ENCODE measurements at regions not wholly inside any gene's neighbourhood (a gene's known extent, or its start where the extent isn't known, plus 50 kb on each side); places are given as distances from the start of the nearest gene placed in this dataset.
"Not testable (repeated sequence)": the region's sequence is repeated elsewhere in the genome, so short reads cannot be mapped to it uniquely, and the experiment has no call there.

- not testable (repeated sequence) for DNase-seq
These were observed 54.0 kb downstream of the CYP26A1 start for GRCh38 chr10:93127642-93128215.

- no peak for DNase-seq
These were observed 58.3 kb downstream of the CYP26A1 start for GRCh38 chr10:93131986-93132385.

DNA sequence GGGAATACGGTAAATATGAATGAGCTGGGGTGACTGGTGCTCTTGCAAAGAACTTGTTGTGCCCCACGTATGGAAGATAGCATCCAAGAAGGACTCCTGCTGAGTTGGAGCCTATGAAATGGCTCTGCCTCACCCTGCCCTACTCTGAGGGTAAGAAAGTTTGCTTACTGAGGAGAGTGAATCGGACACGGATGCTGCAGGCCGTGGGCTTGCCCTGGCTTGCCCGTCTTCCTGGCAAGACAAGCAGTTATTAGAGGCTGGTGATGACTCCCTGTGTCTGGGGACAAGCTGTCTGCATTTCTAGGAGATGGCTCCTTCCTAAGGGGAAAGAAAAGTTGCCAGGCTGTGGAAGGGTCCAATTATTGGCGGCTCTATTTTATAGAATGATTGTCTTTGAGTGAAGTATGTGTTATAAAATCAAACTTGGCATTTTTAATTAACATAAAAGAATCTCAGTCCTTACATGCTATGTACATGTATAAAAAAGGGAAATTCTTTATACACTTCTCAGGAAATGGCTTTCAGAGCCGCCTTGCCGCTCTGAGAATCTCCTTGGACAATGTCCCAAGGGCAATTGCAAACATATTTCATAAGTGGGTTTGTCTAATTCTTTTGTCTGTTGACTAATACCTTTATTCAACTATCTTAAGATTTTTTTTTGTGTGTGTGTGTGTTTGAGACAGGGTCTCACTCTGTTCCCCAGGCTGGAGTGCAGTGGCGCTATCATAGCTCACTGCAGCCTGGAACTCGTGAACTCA lies 64.6 kb downstream of the CYP26A1 start:
- no peak for DNase-seq

DNA sequence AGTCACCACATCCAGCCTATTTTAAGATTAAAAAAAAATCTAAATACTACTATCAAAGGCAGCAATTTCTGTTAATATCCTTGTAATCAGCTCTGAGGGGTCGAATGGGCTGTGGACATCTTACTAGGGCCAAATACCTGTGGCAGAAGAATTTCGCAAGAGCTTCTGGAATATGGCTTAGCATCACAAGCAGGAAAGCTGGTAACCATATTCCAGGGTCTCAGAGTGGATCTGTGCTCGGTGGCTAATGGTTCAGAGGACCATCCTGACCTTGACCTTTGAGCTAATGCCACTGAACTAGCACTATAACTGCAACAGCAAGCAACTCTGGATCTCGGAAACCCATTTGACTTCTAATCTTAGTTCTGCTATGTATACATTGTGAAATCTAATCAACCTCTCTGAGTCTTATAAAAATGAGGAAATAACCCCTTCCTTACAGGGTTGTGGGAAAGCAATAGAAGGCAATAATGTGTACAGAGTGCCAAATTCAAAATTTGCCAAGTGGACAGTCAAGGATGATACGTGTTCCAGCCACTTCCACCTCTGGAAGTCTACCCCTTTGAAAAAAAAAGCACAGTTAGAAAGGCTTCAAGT lies 65.5 kb downstream of the CYP26A1 start:
- DNase-seq, result no peak

DNA sequence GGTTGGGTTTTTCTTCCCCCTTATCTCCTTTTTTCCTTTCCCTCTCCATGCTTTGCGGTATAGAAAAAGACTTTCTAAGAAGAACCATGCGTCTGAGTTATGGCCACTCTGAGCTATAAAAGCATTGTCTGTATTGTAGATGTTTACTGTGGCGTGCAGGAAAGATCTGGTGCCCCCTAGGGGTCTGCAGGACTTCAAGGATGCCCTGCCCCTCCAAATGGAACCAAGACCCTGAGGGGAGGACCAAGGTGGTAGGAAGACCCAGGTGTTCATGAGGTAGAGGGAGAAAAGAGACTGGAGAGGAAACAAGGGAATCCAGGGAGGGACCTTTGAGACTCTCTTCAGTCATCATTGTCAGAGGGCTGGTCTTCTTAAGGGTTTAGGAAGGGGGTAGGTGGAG lies 68.8 kb downstream of the CYP26A1 start:
- no peak for DNase-seq

GRCh38 chr10:93143281-93143680 lies 69.6 kb downstream of the CYP26A1 start:
- no peak for DNase-seq

GRCh38 chr10:93146336-93146735 lies 72.6 kb downstream of the CYP26A1 start:
- no peak for DNase-seq

DNA sequence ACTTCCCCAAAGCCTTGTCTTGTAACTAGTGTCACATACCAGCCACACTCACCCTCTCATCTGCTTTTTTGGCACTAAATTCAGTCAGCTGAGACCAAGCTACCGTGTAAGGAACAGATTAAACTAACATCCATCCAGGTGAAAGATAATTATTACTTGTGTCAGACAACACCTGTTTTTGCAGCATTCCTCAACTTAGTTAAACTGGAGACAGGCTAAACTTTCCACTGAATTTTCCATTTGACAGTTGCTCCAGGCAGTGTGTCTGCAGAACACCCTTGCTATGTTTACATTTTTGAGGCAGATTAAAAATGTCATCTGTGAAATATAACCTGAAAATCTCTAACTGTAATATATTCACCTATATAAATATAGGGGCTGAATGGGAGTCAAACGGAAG lies 73.6 kb downstream of the CYP26A1 start:
- no peak for DNase-seq

- no peak for DNase-seq
These were observed 74.8 kb downstream of the CYP26A1 start for GRCh38 chr10:93148476-93148875.

DNA sequence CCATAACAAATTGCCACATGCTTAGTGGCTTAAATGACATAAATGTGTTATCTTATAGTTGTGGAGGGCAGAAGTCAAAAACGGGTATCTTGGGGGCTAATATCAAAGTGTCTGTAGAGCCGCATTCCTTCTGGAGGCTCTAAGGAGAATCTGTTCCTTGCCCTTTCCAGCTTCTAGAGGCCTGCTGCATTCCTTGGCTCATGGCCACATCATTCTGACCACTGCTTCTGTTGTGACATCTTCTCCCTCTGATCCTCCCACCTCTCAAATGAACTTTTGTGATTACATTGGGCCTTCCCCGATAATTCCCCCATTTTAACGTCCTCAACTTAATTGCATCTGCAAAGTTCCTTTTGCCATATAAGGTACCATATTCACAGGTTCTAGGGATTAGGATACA lies 76.1 kb downstream of the CYP26A1 start:
- DNase-seq, result peak; percentile 68

DNA sequence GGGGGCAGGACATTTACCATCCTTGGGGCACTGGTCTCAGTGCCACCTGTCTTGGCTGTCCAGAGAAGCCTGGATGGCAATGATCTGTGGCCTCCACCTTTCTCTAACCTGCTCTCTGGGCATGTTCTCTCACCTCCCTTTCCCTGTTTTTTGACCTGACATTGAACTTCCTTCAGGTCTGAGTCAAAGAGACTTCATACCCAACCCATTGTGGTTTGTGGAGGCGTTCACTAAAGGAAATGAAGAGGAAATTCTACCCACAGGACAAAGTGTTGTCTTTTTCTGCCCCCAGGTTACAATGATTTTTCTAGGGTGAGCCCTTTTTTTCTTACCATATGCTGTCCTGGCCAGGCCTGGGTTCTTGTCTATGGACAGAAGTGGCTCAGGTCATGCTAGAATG lies 76.6 kb downstream of the CYP26A1 start:
- DNase-seq, result peak; percentile 63

GRCh38 chr10:93150990-93151547 lies 77.4 kb downstream of the CYP26A1 start:
- no peak for DNase-seq

GRCh38 chr10:93152136-93152535 lies 78.4 kb downstream of the CYP26A1 start:
- peak; percentile 89 for DNase-seq

- no peak for DNase-seq
These were observed 80.8 kb downstream of the CYP26A1 start for GRCh38 chr10:93154531-93154930.

- no peak for DNase-seq
These were observed 86.4 kb downstream of the CYP26A1 start for GRCh38 chr10:93160140-93160539.

DNA sequence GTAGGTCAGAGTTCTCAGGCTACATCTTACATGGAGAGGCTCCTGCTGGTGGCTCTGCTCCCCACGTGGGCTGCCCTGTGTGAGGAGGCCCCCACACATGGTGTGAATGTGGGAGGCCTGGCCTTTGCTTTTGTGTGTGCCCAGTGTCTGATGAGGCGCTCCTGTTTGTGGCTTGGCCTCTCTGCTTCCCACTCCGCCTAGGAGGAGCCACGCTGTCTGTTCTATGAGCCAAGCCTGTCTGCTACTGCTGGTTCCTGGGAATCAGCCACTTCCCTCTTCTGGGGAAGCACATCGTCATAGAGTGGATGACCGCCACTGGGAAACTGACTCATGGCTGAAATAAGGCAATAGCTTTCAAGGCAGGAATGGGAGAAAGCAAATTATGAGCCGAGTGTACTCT lies 87.1 kb downstream of the CYP26A1 start:
- peak; percentile 85 for DNase-seq

- DNase-seq, result peak; percentile 53
These were observed 91.7 kb downstream of the CYP26A1 start for GRCh38 chr10:93165367-93165766.

DNA sequence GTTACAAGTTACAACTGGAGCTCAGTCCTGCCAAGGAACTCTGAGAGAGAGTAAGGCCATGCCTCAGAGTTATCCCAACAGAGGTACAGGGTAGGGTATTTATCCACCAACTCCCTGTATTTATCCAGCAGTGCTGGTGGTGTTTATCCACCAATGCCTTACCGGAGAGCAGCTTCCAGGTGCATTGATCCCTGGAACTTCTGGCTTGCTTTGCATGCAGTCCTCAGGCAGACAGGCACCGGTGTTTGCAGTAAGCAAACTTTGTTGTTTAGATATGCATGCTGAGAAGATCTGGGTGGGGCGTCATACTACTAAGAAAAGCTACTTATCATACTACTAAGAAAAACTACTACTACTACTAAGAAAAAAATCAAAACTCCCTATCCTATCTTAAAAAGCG lies 92.4 kb downstream of the CYP26A1 start:
- no peak for DNase-seq

DNA sequence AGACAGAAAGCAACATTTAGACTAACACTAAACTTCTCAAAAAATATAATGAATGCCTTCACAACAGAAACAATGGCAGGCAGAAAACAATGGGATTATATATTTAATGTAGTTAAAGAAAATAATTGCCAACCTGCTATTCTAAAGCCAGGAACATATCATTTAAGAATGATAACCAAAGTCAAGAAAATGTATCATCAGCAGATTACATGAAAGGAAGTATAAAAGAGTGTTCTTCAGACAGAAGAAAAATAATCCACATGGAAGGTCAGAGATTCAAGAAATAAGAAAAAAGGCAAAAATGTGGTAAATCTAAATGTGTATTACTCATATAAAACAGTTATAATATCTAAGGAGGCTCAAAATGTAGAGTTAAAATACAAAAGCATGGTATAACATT lies 98.1 kb downstream of the CYP26A1 start:
- DNase-seq, result no peak

GRCh38 chr10:93173967-93174845 lies 100.5 kb downstream of the CYP26A1 start:
- DNase-seq, result no peak

DNA sequence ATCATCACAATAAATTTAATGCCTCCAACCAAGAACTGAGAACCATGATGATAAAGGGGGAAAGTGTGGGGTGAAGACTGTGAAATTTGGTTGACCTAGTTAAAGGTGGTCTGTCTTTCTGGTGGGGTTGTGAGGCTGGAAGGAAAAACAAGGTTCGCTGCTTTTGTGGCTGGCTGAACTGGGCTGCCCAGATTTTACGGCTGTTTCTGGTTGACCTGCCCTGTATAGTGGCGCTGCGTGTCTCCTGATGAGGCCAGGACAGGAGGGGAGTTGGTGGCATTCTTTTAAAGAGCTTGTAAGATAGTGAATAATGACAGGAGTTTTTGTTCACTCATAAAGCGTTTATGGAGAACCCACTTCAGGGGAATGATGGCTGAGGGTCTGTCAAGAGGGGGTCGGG lies 101.8 kb downstream of the CYP26A1 start:
- DNase-seq, result no peak

DNA sequence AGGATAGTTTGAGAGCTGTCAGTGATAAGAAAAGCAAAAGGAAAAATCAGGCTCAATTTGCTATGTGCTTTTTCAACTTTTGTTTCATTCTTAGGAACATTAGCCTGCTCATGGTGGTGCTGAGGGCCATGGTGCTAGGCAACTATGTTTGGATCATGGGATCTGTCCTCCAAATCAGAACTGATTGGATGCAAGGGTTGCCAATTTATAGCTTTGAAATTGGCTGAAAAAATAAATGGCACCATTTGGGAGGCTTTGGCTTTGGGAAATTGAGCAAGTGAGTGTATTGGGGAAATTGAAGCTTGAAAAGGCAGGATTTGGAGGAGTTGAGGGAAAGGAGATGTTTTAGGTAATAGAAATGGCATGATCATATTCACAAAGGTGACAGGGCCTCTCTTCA lies 103.8 kb downstream of the CYP26A1 start:
- no peak for DNase-seq

DNA sequence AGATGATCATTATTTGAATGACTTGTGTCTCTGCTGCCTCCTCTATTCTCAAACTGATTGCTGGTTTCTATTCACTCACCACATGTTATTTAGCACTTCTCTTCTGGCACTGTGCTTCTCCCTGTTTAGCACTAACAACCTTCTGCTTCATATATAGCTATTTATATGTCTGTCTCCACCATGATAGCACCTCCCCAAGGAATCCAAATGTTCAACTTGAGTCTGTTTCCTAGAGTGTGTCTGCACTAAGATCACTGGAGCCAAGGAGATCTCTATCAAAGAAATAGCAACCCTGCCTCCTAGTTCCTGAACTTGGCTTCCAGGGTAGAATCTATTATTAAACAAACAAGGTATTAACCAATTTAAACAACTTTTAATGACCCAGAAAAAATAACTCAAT lies 104.5 kb downstream of the CYP26A1 start:
- DNase-seq, result no peak
